GM12892 (cell line): ENCODE measurements at regions not wholly inside any gene's neighbourhood (a gene's known extent, or its start where the extent isn't known, plus 50 kb on each side); places are given as distances from the start of the nearest gene placed in this dataset.

Experiments
- DNase-seq: peaks from one replicate; pipeline ENCODE4 v3.0.0; 2011; ENCODE audit not compliant: insufficient read length
- FAIRE-seq: peaks from 2 replicates; lab custom pipeline; 2011; peaks lifted over from hg19 to GRCh38; lab: Jason Lieb, UNC
- POLR2A ChIP-seq: IDR thresholded peaks from 2 replicates; pipeline ENCODE4 v1.6.1; 2011; ENCODE audit warnings: low read depth, low read length, control low read depth
- POLR2AphosphoS5 ChIP-seq: IDR thresholded peaks from 2 replicates; pipeline ENCODE4 v1.6.1; 2011; ENCODE audit warnings: low read depth, low read length, control low read depth
- TAF1 ChIP-seq: IDR thresholded peaks from 2 replicates; pipeline ENCODE4 v1.6.1; 2011; ENCODE audit warnings: low read depth, mild to moderate bottlenecking, control low read depth, low read length, borderline replicate concordance

GRCh38 chr17:77898521-77899434, 59.7 kb upstream of the TNRC6C start:
- no peak for TF ChIP-seq POLR2AphosphoS5
- TF ChIP-seq POLR2A = no peak
- no peak for TF ChIP-seq TAF1
- DNase-seq (no peak), FAIRE-seq (no peak)

GRCh38 chr17:77899498-77899897, 59.0 kb upstream of the TNRC6C start:
- TF ChIP-seq POLR2A (no peak), TAF1 (no peak), POLR2AphosphoS5 (no peak)
- FAIRE-seq (no peak), DNase-seq (no peak)

DNA sequence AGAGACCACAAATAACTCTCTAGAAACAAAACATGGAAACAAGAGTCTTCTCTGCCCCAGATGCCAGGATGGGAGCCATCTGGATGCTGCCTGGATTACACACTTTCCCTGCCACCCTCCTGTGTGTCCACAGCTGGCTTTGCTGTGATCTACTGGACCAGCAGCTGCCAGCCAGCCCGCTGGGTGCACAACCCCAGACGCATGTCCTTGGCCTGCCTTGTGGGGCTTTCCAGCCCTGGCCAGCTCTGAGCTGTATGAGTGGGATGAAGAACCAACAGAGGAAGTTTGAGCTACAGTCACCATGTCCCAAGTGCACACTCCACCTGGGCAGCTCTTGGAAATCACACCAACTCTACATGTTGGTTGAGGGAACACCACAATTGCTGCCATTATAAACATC, 57.0 kb upstream of the TNRC6C start:
- TF ChIP-seq TAF1 (no peak), POLR2AphosphoS5 (no peak), POLR2A (no peak)
- DNase-seq = no peak
- no peak for FAIRE-seq

- FAIRE-seq (no peak), DNase-seq (no peak)
- TF ChIP-seq TAF1 = no peak
Observed at GRCh38 chr17:77905266-77905665, 53.2 kb upstream of the TNRC6C start.

GRCh38 chr17:77905766-77906165, 52.7 kb upstream of the TNRC6C start:
- TF ChIP-seq POLR2A = no peak
- no peak for TF ChIP-seq TAF1
- no peak for TF ChIP-seq POLR2AphosphoS5
- DNase-seq = no peak
- FAIRE-seq = no peak

GRCh38 chr17:77906377-77906871, 52.1 kb upstream of the TNRC6C start:
- DNase-seq (no peak), FAIRE-seq (no peak)
- no peak for TF ChIP-seq POLR2A
- no peak for TF ChIP-seq TAF1
- TF ChIP-seq POLR2AphosphoS5 = no peak

DNA sequence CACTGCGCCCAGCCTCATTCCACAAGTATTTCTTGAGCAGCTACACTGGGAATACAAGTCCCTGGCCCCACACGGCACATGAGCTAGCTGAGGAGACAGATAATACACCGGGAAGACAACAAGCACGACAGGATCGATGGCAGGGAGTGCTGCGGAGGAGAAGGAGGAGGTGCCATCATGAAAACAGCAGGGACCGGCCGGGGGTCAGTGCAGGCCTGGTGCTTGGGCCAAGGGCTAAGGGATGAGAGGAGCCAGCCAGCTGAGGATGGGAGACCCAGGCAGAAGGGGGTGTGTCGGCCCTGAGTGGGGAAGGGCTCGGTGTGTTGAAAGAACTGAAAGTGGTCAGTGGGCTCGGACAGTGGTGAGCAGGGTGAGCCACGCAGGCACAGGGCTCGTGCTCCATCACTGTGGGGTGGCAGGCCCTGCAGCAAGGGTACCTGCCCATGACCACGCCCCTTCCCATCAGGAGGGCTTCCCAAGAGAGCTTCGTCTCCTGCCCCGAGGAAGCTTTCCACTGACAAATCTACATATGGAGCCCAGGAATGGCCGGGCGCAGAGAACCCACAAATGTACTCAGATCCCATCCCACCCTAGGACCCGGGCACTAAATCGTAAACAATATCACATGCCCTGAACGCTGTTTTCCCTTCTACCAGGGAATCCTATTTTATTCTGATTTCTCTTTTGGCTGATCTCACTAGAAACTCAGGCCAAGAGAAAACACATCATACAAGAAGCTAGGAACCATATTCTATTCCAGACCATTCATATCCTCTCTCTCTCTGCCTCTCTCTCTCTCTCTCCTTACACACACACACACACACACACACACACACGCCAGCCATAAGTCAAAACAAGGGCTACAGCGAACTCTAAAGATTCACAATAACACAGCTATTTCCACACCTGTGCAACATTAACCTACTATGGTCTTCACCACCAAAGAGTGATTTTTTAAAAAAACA, 50.7 kb upstream of the TNRC6C start:
- DNase-seq = no peak
- no peak for TF ChIP-seq POLR2A
- FAIRE-seq = no peak

DNA sequence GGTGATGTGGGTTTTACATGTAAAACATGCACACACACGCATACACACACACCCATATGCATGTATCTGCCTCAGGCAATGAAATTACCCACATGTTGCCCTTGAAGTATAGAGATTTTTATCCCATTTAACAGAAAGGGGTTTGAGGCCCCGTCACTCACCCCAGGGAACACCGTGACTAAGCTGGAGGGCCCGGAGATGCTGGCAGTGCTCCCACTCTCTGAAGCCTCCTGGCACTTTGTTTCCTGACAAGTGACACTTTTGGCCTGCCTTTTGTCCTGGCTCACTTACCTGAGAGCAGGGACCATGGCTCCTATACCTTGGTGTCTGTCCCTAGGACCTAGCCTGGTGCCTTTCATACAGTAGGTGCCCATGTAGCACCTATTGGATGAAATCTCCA, 50.0 kb upstream of the TNRC6C start:
- FAIRE-seq = no peak
- DNase-seq = no peak
- TF ChIP-seq POLR2A (no peak), TAF1 (no peak), POLR2AphosphoS5 (no peak)
